Loucy (cell line): ENCODE measurements at regions not wholly inside any gene's neighbourhood (a gene's known extent, or its start where the extent isn't known, plus 50 kb on each side); places are given as distances from the start of the nearest gene placed in this dataset.

ENCODE experiments used
- EZH2phosphoT487 ChIP-seq: fragments of 200-600 bp; IDR thresholded peaks from 2 replicates; pipeline ENCODE4 v1.6.1; 2018; ENCODE audit warnings: antibody characterized with exemption, mild to moderate bottlenecking, moderate library complexity, borderline replicate concordance
- TF ChIP-seq, protein P1 (sequence below): fragments of 200-600 bp; sonication (generic); conservative IDR thresholded peaks from 2 replicates; pipeline ENCODE4 v1.5.1; 2014; ENCODE audit warnings: mild to moderate bottlenecking, antibody characterized with exemption, low read length

DNA sequence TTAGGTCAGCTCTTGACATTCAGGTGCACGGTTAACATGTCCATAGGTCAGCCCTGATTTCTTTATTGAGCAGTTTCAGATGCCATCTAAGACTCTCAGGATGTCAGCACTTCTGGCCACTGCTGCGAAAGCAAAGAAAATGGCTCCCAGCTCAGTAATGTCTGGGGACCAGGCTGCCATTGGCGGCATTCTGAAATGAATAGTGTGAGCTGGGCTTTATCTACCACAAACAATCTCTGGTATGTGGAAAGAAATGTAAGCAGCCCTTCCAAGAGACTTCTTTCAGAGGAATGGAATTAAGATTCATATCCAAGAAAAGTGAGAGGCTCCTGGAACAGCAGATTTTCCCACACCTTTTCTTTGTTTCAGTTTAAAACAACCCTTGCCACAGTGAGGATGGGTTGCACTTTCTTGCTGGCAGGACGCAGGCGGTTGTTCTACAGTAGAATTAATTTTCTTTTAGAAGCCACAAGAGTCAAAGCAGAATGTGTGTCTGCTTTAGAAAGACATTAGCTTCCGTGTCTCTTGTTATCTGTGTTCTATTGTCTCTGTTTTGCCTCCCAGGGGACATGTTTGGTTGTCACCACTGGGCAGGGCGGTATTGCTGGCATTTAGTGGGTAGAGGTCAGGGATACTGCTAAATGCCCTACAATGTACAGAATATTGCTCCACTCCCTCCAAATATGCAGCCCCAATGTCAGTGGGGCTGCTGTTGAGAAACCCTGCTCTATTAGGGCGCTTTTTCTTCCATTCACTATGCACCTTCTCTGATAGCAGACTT is 149.9 kb upstream of the ANKH start:
- TF ChIP-seq, protein P1, sequence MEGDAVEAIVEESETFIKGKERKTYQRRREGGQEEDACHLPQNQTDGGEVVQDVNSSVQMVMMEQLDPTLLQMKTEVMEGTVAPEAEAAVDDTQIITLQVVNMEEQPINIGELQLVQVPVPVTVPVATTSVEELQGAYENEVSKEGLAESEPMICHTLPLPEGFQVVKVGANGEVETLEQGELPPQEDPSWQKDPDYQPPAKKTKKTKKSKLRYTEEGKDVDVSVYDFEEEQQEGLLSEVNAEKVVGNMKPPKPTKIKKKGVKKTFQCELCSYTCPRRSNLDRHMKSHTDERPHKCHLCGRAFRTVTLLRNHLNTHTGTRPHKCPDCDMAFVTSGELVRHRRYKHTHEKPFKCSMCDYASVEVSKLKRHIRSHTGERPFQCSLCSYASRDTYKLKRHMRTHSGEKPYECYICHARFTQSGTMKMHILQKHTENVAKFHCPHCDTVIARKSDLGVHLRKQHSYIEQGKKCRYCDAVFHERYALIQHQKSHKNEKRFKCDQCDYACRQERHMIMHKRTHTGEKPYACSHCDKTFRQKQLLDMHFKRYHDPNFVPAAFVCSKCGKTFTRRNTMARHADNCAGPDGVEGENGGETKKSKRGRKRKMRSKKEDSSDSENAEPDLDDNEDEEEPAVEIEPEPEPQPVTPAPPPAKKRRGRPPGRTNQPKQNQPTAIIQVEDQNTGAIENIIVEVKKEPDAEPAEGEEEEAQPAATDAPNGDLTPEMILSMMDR = no peak
- TF ChIP-seq EZH2phosphoT487 = no peak
